NCI-H1694 (cell line): ENCODE measurements at regions not wholly inside any gene's neighbourhood (a gene's known extent, or its start where the extent isn't known, plus 50 kb on each side); places are given as distances from the start of the nearest gene placed in this dataset.
A peak's percentile ranks its signal among the peaks of the same experiment; 100 is the strongest.

Experiments used
- DNase-seq: peaks from one replicate; lab custom pipeline; 2025; lab: John Stamatoyannopoulos, UW

GRCh38 chr20:39145921-39146320 lies 183.8 kb downstream of the DHX35 start:
- no peak for DNase-seq

- no peak for DNase-seq
Observed at GRCh38 chr20:39144757-39145156, 182.6 kb downstream of the DHX35 start.

- DNase-seq, result no peak
Observed at GRCh38 chr20:39142407-39143096, 180.4 kb downstream of the DHX35 start.

GRCh38 chr20:39137299-39137698 lies 175.2 kb downstream of the DHX35 start:
- DNase-seq, result no peak

- no peak for DNase-seq
Observed at GRCh38 chr20:39136798-39137197, 174.7 kb downstream of the DHX35 start.

GRCh38 chr20:39135885-39136544 lies 173.9 kb downstream of the DHX35 start:
- DNase-seq, result no peak

- DNase-seq, result no peak
Observed at GRCh38 chr20:39133201-39133600, 171.1 kb downstream of the DHX35 start.

GRCh38 chr20:39132511-39132910 lies 170.4 kb downstream of the DHX35 start:
- DNase-seq, result no peak

- DNase-seq, result no peak
Observed at GRCh38 chr20:39132093-39132492, 169.9 kb downstream of the DHX35 start.

GRCh38 chr20:39130627-39131026 lies 168.5 kb downstream of the DHX35 start:
- no peak for DNase-seq

GRCh38 chr20:39129523-39129922 lies 167.4 kb downstream of the DHX35 start:
- no peak for DNase-seq

- no peak for DNase-seq
Observed at GRCh38 chr20:39124064-39124463, 161.9 kb downstream of the DHX35 start.

GRCh38 chr20:39123185-39123557 lies 161.0 kb downstream of the DHX35 start:
- no peak for DNase-seq

- DNase-seq, result no peak
Observed at GRCh38 chr20:39117491-39117890, 155.3 kb downstream of the DHX35 start.

GRCh38 chr20:39116020-39116419 lies 153.9 kb downstream of the DHX35 start:
- DNase-seq, result no peak

- peak; percentile 31 for DNase-seq
Observed at GRCh38 chr20:39112178-39112743, 150.1 kb downstream of the DHX35 start.

GRCh38 chr20:39111359-39112177 lies 149.4 kb downstream of the DHX35 start:
- DNase-seq, result no peak

GRCh38 chr20:39110819-39111136 lies 148.6 kb downstream of the DHX35 start:
- no peak for DNase-seq

GRCh38 chr20:39109933-39110818 lies 148.0 kb downstream of the DHX35 start:
- DNase-seq, result no peak

GRCh38 chr20:39108746-39109145 lies 146.6 kb downstream of the DHX35 start:
- DNase-seq, result no peak

GRCh38 chr20:39107741-39108140 lies 145.6 kb downstream of the DHX35 start:
- no peak for DNase-seq

GRCh38 chr20:39106791-39107190 lies 144.6 kb downstream of the DHX35 start:
- no peak for DNase-seq
